ENCODE measurements at regions not wholly inside any gene's neighbourhood (a gene's known extent, or its start where the extent isn't known, plus 50 kb on each side); places are given as distances from the start of the nearest gene placed in this dataset.
"Not testable (repeated sequence)": the region's sequence is repeated elsewhere in the genome, so short reads cannot be mapped to it uniquely, and the experiment has no call there.

- TF ChIP-seq, protein P1, sequence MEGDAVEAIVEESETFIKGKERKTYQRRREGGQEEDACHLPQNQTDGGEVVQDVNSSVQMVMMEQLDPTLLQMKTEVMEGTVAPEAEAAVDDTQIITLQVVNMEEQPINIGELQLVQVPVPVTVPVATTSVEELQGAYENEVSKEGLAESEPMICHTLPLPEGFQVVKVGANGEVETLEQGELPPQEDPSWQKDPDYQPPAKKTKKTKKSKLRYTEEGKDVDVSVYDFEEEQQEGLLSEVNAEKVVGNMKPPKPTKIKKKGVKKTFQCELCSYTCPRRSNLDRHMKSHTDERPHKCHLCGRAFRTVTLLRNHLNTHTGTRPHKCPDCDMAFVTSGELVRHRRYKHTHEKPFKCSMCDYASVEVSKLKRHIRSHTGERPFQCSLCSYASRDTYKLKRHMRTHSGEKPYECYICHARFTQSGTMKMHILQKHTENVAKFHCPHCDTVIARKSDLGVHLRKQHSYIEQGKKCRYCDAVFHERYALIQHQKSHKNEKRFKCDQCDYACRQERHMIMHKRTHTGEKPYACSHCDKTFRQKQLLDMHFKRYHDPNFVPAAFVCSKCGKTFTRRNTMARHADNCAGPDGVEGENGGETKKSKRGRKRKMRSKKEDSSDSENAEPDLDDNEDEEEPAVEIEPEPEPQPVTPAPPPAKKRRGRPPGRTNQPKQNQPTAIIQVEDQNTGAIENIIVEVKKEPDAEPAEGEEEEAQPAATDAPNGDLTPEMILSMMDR (IDR thresholded peaks at IDR 0.05; ENCODE audit: insufficient read depth, low read length): not testable (repeated sequence)
- TF ChIP-seq POLR2AphosphoS5 (IDR thresholded peaks at IDR 0.05; ENCODE audit: low read depth): not testable (repeated sequence)
Measured at GRCh38 chr18:64369830-64370440, 221.0 kb upstream of the LINC00305 start.
